ENCODE measurements at regions not wholly inside any gene's neighbourhood (a gene's known extent, or its start where the extent isn't known, plus 50 kb on each side); places are given as distances from the start of the nearest gene placed in this dataset.
"Not testable (repeated sequence)": the region's sequence is repeated elsewhere in the genome, so short reads cannot be mapped to it uniquely, and the experiment has no call there.

GRCh38 chr12:131321988-131322387 lies 368.3 kb downstream of the ADGRD1 start:
- no peak for DNase-seq

DNA sequence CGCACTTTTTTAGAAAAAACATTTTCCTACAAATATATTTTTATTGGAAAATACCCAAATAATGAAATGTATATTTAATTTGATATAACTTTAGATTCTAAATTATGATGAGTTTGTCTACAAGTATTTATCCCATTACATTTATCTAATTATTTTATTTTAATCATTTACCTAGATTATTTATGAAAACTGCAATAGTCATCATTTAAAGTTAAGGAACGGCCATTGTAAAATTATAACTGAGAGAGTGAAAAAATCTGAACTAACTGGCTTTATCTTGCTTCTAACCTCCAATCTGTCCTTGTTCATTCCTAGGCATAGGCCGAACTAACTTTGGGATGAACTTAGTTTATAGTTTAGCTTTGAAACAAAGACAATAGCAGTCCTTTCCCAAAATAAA lies 368.8 kb downstream of the ADGRD1 start:
- not testable (repeated sequence) for DNase-seq

DNA sequence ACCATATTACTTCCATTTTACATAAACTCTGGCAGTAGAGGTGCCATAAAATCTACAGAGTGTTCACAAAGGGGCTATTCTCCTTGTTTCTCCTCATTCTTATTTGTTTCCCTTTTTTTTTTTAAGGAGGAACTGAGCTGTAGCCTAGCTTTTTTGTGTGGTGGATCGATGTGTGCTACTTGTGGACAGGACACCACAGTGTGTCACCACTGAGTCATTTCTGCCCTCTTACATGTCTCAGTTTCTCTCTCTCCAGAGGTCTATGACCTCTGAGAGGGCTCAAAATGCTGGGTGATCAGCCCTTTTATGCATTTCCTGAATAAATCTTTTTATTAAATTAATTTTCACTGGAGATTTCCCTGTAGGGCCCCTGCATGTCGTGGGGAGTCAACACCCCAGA lies 370.2 kb downstream of the ADGRD1 start:
- no peak for DNase-seq

DNA sequence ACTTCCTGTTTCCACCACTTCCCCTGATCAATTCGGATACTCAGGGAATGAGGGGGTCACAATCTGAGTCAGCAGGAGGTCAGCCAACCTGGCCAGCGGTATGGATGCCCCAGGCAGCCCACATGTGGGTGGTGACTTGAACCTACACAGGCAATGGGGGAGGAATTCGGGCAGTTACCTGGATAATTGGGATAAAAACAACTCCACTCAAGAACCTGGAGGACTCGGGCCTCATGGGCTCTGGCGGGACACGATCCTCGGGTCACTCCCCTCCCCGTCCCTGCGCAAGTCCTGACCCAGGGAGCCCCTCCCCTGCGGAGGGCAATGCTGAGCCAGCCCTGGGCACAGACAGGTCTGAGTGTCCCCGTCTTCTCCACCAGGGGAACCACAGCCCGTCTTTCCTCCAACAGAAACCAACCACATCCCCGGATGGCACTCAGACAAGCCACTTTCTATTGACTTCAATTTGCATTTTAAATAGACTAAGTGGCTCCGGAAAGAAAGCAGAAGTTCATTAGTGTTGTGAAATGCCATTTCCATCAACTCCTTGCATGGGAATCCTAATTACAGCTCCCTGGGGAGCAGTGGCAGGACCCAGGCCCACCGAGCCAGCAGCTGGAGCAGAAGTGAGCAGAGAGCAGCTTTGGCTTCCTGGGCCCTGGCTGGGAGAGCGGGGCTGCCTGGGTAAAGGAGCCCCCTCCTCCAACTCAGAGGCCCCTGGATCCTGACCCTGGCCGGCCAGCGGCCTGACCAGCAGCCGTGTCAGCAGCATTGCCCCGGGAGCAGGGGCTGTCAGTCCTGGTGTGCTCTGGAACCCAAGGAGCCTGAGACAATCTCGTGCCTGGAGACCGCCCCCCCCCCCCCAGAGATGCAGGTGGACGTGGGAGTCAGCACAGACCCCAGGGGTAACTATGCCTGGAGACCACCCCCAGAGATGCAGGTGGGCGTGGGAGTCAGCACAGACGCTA lies 374.1 kb downstream of the ADGRD1 start:
- no peak for DNase-seq

DNA sequence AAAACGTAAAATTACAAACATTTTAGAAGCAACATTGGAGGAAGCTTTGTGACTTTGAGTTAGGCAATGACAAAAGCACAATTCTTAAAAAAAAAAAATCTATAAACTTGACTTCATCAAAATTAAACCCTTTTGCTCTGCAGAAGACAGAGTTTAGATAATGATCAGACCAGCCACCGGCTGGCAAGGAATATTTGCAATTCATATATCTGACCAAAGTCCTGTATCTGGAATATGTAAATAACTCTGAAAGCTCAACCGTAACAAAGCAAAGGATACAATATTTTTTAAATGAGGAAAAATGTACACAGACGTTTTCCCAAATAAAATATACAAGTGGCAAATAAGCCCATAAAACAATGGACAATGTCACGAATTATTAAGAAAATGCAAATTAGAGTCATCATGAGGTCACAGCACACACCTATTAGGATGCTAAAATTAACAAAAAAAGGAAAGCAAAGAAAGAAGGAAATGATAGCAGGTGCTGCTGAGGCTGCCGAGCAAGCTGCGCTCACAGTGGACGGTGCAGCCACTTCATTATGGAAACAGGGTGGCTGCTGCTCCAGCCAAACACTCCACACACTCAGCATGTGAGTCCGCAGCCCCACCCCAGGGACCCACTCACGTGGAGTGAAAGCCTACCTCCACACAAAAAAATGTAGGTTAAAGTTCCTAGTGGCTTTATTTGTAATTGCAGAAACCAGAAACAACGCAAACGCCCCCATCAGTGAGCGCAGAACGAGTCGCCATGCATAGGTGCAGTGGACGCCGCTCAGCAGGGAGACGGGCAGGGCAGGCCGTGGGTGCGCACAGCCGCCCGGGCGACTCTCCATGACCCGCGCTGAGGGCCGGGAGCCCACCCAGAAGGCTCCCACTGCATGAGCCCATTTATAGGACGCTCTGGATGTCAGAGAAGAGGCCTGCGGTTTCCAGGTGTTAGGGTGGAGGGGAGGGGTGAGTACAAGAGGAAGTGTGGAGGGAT lies 375.4 kb downstream of the ADGRD1 start:
- not testable (repeated sequence) for DNase-seq

DNA sequence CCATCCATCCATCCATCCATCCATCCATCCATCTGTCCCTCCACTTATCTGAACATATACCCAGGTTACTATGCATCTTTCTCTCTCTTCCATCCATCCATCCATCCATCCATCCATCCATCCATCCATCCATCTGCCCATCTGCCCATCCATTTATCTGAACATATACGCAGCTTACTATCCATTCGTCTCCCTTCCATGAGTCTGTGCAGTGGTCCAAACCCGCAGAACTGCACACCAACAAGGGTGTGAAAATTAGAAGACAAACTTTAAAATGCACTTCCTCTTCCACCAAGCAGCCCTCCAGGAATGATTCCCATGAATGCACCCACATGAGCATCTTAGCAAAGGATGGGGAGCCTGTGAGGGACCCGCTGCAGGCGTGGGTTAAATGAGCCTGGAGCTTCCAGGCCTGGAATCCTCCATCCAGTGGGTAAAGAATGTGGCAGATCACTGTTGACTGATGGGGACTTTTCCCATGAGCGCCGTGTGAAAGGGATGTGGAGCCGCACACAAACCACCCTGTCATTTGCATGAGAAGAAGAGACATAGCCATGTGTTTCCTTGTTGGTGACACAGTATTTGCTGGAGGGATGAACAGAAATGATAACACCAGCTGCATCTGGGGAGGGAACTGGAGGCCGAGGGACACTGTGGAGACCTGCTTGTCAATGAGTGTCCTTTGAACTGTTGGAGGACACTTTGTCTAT lies 376.6 kb downstream of the ADGRD1 start:
- no peak for DNase-seq

GRCh38 chr12:131331148-131331750 lies 377.5 kb downstream of the ADGRD1 start:
- no peak for DNase-seq

DNA sequence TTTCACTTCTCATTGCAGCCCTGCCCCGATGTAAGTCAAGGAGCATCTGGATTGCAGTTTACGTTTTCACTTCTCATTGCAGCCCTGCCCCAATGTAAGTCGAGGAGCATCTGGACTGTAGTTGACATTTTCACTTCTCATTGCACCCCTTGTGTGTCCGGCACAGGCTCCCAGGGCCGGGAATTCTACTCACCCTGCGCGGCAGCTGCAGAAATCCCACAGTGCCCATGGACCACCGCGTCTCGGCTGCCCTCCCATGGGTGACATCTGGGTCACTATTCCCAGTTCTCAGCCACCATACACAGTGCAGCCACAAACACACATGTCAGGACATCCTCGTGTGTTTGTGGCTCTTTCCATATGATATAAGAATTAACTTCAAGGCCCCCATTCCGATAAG lies 378.5 kb downstream of the ADGRD1 start:
- no peak for DNase-seq

GRCh38 chr12:131333136-131333535 lies 377.8 kb upstream of the SFSWAP start:
- DNase-seq, result no peak

GRCh38 chr12:131333621-131334440 lies 377.1 kb upstream of the SFSWAP start:
- DNase-seq, result no peak

DNA sequence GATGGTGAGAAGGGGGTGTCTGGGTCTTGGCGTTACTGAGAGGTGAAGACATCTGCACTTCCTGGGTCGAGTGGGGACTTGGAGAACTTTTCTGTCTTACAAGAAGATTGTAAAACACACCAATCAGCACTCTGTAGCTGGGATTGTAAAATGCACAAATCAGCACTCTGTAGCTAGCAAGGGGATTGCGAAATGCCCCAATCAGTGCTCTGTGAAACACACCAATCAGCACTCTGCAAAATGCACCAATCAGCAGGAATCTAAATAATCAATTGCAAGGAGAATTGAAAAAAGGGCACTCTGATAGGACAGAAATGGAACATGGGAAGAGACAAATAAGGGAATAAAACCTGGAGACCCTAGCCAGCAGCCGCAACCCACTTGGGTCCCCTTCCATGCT lies 376.1 kb upstream of the SFSWAP start:
- no peak for DNase-seq

DNA sequence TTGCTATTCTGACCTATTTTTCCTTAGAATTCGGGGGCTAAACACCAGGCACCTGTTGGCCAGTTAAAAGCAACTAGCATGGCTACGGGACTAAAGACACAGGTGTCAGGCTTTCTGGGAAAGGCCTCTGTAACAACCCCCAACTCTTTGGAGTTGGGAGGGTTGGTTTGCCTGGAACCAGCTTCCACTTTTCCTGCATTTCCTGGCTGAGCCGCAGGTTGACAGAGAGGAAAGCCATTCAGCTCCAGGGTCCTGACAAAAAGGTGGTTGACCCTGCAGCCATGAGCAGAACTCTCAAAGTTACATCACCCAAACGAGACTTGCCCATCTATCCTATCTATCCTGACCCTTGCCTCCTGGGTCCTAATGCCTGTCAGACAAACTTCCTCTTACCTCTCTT lies 375.4 kb upstream of the SFSWAP start:
- DNase-seq, result no peak

DNA sequence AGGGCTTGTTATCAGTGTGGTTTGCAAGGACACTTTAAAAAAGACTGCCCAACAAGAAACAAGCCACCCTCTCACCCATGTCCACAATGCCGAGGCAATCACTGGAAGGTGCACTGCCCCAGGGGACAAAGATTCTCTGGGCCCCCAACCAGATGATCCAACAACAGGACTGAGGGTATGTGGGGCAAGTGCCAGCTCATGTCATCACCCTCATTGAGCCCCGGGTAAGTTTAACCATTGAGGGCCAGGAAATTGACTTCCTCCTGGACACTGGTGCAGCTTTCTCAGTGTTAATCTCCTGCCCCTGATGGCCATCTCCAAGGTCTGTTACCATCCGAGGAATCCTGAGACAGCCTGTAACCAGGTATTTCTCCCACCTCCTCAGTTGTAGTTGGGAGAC lies 373.0 kb upstream of the SFSWAP start:
- DNase-seq, result not testable (repeated sequence)

DNA sequence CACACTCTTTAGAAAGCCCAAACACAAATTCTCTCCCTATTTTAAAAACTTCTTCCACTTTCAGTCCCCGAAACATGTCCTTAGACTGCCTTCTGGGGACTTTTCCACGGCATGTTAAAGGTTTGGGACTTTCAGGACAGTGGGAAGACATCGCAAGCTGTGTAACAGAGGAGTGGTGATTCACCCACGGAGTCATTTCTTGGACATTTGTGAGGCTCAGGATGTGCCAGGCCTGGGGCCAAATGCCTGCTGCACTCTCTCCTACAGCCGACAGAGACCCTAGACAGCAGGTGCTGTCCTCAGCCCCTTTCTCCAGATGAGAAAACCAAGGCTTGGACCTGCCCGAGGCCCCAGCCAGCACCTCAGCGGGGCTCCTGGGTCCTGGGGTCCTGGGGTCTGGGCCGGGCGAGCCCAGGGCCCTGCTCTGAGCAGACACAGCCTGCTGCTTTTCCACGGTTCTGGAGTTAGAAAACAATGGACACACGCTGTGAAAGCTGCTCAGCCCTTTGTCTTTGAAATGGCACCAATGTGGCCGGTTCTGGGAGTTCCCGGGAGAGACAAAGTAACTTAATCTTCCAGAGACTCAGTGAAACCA lies 370.2 kb upstream of the SFSWAP start:
- no peak for DNase-seq

- not testable (repeated sequence) for DNase-seq
Observed at GRCh38 chr12:131341608-131342007, 369.3 kb upstream of the SFSWAP start.

DNA sequence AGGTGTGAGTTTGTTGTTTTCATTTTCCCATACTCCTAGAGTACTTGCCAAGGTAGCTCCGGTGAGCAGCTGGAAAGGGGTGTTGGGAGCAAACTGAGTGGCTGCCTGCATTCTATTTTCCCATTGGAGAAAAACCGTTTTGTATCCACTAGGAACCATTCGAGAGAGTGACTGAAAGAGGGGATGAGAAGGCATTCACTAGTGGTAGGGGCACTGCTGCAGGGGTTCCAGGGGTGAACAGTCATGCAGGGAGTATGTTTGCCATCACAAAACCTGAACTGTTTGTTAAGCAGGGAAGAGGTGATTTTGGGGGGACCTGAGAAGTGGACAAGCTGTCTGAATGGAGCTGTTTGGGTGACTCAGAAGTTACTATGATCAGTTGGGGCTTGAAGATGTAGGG lies 367.5 kb upstream of the SFSWAP start:
- not testable (repeated sequence) for DNase-seq

DNA sequence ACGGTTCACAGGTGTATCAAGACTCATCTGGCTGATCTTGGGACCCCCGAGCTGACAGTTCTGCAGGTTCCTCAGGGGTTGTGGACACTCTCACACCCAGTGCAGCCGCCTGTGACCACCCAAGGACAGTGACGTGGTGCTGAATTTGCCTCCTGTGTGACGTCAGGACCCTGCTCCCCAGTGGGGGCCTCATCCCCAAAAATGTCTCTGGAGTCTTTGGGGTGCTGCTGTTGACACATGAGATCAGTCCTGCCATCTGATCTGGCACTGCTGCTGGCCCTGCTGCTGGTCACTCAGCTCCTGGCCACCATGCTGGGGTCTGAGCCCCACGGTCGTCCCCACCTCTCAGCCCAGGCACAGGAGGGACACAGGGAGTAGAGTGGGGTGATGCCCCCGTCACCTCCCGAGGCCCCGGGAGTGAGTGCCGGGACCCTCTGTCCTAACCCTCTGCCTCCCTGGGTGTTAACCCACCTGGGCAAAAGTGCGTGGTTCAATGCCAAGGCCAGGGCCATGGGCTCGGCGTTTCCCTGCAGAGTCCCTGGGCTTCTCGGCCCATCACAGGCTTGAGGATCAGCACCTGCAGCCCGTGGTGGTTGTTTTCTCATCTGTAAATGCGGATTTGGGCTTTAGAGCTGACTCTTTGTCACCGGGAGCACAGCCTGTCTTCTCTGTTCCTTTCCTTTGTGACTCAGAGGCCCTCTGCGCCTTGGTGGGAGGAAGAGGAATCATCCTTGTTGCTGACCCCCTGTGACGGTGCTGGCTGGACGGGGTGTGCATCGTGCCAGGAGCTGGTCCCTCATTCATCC lies 366.0 kb upstream of the SFSWAP start:
- not testable (repeated sequence) for DNase-seq

- DNase-seq, result no peak
Observed at GRCh38 chr12:131345521-131346436, 365.1 kb upstream of the SFSWAP start.
